NB4 (cell line): ENCODE measurements at regions not wholly inside any gene's neighbourhood (a gene's known extent, or its start where the extent isn't known, plus 50 kb on each side); places are given as distances from the start of the nearest gene placed in this dataset.

Source experiments
- DNase-seq: peaks from one replicate; pipeline ENCODE4 v3.0.0; 2010; ENCODE audit warnings: low read depth
- H3K4me3 ChIP-seq: one replicate; pipeline ENCODE4 v1.5.1; 2011; ENCODE audit warnings: mild to moderate bottlenecking, low read depth, low read length, moderate library complexity
- MYC ChIP-seq: IDR thresholded peaks from 2 replicates; pipeline ENCODE4 v1.6.1; 2011; ENCODE audit warnings: low read depth, low read length
- POLR2A ChIP-seq: IDR thresholded peaks from 2 replicates; pipeline ENCODE4 v1.6.1; 2011; ENCODE audit warnings: mild to moderate bottlenecking; ENCODE audit not compliant: insufficient read length; ENCODE audit errors: extremely low read depth
- TF ChIP-seq, protein P1 (sequence below): IDR thresholded peaks from 2 replicates; pipeline ENCODE4 v1.6.1; 2011; ENCODE audit warnings: low read depth, low read length
- TF ChIP-seq, protein P2 (sequence below): IDR thresholded peaks from one replicate; pipeline ENCODE4 v1.5.1; 2012; ENCODE audit warnings: low read depth, low read length

DNA sequence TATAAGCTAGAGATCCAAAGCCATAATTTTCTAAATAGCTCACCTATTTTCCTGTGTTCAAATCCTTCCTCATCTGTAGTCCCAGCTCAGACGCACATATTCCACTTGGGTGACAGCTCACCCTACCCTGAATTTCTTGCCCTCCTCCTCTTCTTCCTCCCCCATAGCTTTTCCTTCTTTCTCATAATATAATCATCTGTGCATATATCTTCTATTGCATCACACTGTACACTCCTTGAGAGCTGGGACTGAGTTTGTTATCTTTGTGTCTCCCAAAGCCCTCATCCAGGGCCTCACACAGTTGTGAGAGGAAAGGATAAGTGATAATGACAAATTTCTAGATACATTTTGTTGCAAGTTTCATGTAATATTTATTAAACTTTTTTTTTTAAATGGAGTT lies 55.9 kb upstream of the RTN4 start:
- H3K4me3 ChIP-seq = no peak overlapping the region
- DNase-seq = peak; percentile 55
- TF ChIP-seq, protein P1, sequence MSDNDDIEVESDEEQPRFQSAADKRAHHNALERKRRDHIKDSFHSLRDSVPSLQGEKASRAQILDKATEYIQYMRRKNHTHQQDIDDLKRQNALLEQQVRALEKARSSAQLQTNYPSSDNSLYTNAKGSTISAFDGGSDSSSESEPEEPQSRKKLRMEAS = no peak
- TF ChIP-seq, protein P2, sequence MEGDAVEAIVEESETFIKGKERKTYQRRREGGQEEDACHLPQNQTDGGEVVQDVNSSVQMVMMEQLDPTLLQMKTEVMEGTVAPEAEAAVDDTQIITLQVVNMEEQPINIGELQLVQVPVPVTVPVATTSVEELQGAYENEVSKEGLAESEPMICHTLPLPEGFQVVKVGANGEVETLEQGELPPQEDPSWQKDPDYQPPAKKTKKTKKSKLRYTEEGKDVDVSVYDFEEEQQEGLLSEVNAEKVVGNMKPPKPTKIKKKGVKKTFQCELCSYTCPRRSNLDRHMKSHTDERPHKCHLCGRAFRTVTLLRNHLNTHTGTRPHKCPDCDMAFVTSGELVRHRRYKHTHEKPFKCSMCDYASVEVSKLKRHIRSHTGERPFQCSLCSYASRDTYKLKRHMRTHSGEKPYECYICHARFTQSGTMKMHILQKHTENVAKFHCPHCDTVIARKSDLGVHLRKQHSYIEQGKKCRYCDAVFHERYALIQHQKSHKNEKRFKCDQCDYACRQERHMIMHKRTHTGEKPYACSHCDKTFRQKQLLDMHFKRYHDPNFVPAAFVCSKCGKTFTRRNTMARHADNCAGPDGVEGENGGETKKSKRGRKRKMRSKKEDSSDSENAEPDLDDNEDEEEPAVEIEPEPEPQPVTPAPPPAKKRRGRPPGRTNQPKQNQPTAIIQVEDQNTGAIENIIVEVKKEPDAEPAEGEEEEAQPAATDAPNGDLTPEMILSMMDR = no peak
- TF ChIP-seq MYC (no peak), POLR2A (no peak)

DNA sequence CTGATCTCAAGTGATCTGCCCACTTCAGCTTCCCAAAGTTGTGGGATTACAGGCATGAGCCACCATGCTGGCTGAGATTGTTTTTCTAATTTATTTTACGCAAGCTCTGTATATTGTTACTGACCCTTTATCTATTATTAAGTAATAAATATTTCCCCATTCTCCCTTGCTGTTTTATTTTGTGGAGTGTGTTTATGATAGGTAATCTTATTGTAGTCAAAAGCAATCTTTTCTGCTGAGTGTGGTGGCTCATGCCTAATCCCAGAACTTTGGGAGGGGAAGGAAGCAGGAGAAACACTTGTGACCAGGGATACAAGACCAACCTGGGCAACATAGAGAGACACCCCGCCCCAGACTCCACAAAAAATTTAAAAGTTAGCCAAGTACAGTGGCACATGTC lies 55.2 kb upstream of the RTN4 start:
- no peak for DNase-seq
- TF ChIP-seq, protein P2 = no peak
- TF ChIP-seq, protein P1 = no peak
- TF ChIP-seq MYC (no peak), POLR2A (no peak)
- H3K4me3 ChIP-seq = no peak overlapping the region

DNA sequence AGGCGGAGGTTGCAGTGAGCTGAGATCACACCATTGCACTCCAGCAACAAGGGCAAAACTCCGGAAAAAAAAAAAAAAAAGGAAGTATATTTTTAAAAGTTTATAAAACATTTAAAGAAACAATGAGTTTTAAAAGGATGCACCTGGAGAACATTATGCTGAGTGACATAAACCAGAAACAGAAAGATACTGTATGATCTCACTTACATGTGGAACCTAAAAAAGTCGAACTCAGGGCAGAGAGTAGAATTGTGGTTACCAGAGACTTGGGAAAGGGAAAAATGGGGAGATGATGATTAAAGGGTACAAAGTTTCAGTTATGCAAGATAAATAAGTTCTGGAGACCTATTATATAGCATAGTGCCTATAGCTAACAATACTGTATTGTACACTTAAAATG lies 52.8 kb upstream of the RTN4 start:
- DNase-seq = no peak
- no peak overlapping the region for H3K4me3 ChIP-seq
- no peak for TF ChIP-seq POLR2A
- TF ChIP-seq, protein P1 = no peak
- TF ChIP-seq, protein P2 = no peak
- TF ChIP-seq MYC = no peak

DNA sequence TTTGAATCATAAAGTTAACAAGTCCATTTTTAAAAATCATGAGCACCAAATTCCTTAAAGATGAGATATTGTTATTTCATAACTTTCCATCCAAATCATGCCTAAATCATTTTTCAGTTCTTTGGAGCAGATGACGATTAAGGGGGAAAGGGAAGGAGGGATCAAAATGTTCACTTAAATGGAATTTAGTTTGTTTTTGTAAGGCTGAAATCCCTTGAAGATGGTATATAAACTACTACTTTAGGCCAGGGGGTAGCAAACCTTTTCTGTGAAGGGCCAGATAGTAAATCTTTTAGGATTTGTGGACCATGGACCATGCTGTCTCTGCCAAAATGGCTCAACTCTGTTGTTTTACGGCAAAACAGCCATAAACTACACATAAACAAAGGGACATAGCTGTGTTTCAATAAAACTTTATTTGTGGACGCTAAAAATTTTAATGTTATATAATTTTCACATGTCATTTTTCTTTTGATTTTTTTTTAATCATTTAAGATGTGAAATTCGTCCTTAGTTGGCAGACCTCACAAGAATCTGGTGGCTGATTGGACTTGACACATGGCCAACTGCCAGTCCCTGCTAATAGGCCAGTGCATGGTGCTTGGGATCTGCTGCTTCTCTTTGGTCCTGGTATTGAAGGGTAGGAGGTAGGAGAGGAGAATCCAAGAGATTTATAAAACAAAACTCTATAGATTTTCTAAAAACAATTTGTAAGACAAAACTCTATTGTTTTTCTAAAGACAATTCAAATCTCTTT lies 52.0 kb upstream of the RTN4 start:
- no peak for DNase-seq
- no peak overlapping the region for H3K4me3 ChIP-seq
- TF ChIP-seq MYC (no peak), POLR2A (no peak)
- TF ChIP-seq, protein P1 = no peak
- TF ChIP-seq, protein P2 = no peak

DNA sequence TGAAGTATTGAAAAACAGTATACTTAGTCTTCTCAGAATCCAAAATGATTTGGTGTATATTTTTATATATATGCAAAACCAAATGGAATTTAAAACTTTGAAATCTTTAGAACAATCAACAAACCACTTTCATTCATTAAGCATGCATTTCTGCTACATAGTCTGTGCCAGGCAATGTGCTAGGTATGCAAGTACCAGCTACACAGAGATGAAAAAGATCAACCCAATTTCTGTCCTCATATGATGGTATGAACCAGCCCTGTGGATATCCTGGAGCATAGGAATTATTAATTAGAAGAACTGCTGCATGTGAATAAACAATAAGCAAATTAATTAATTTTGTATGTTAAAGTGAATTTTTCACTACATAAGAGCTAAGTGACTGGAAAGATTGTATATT lies 51.2 kb upstream of the RTN4 start:
- H3K4me3 ChIP-seq = no peak overlapping the region
- DNase-seq = no peak
- TF ChIP-seq, protein P2 = no peak
- TF ChIP-seq MYC (no peak), POLR2A (no peak)
- TF ChIP-seq, protein P1 = no peak
